GM23338 (cell line): ENCODE measurements at regions not wholly inside any gene's neighbourhood (a gene's known extent, or its start where the extent isn't known, plus 50 kb on each side); places are given as distances from the start of the nearest gene placed in this dataset.

Experiments
- CREB1 ChIP-seq: fragments of 250-450 bp; sonication (Bioruptor Pico); IDR thresholded peaks from 2 replicates; pipeline ENCODE4 v1.5.0; 2020; ENCODE audit warnings: low read depth, mild to moderate bottlenecking, moderate library complexity
- CTCF ChIP-seq, 2 experiments: fragments of 200-600 bp in 1 of 2; sonication (generic) in 1 of 2; conservative IDR thresholded peaks; 2 replicates each; pipeline versions ENCODE4 v1.5.1 to v1.6.1; 2016 to 2017; ENCODE audit warnings: antibody characterized with exemption in 2 of 2, low read depth in 2 of 2, mild to moderate bottlenecking in 2 of 2, moderate library complexity in 1 of 2
- ETS1 ChIP-seq: IDR thresholded peaks from 2 replicates; pipeline ENCODE4 v1.6.1; 2016; ENCODE audit warnings: antibody characterized with exemption
- EZH2 ChIP-seq: fragments of 200-600 bp; sonication (generic); IDR thresholded peaks from one replicate; pipeline ENCODE4 v1.8.0; 2017; ENCODE audit warnings: antibody characterized with exemption, mild to moderate bottlenecking, low read depth; ENCODE audit not compliant: unreplicated experiment
- EZH2phosphoT487 ChIP-seq: fragments of 200-600 bp; sonication (generic); IDR thresholded peaks from one replicate; pipeline ENCODE4 v1.8.1; 2018; ENCODE audit warnings: antibody characterized with exemption; ENCODE audit not compliant: unreplicated experiment
- JUNB ChIP-seq: IDR thresholded peaks from one replicate; pipeline ENCODE4 v1.6.1; 2016; ENCODE audit warnings: antibody characterized with exemption; ENCODE audit not compliant: unreplicated experiment
- POLR2AphosphoS5 ChIP-seq: IDR thresholded peaks from 2 replicates; pipeline ENCODE4 v1.6.1; 2016; ENCODE audit warnings: antibody characterized with exemption, low read depth
- REST ChIP-seq: IDR thresholded peaks from one replicate; pipeline ENCODE4 v1.6.1; 2018; ENCODE audit warnings: antibody characterized with exemption; ENCODE audit not compliant: unreplicated experiment
- ZNF331 ChIP-seq: fragments of 250-450 bp; sonication (Bioruptor Pico); IDR thresholded peaks from 2 replicates; pipeline ENCODE4 v1.5.0; 2020; ENCODE audit warnings: low read depth, mild to moderate bottlenecking, moderate library complexity

- TF ChIP-seq CTCF (conservative IDR thresholded peaks at IDR 0.05; ENCODE audit: low read depth in 2 of 2) (no peak), ETS1 (no peak), EZH2phosphoT487 (no peak), EZH2 (no peak), ZNF331 (CRISPR knock-in tag) (no peak), CREB1 (CRISPR knock-in tag) (no peak), POLR2AphosphoS5 (no peak), JUNB (no peak), REST (no peak)
These were observed 64.1 kb downstream of the NPPC start for GRCh38 chr2:231862071-231862470.
